Astrocyte (in vitro differentiated cells and primary cell): ENCODE measurements at regions not wholly inside any gene's neighbourhood (a gene's known extent, or its start where the extent isn't known, plus 50 kb on each side); places are given as distances from the start of the nearest gene placed in this dataset.

Experiments used
- DNase-seq: peaks from one replicate; pipeline ENCODE4 v3.0.0-alpha.2; 2010; ENCODE audit warnings: low read depth
- FAIRE-seq: peaks from 2 replicates; lab custom pipeline; 2011; peaks lifted over from hg19 to GRCh38; lab: Jason Lieb, UNC
- H2AFZ ChIP-seq: 2 replicates; pipeline ENCODE4 v1.6.0; 2012; ENCODE audit warnings: low read depth, low read length, inconsistent platforms
- H3K27ac ChIP-seq: 2 replicates; pipeline ENCODE4 v1.5.1; 2011; ENCODE audit warnings: low read depth, low read length, inconsistent platforms
- H3K27me3 ChIP-seq: 2 replicates; pipeline ENCODE4 v1.6.0; 2011; ENCODE audit warnings: low read length, inconsistent platforms; ENCODE audit not compliant: insufficient read depth
- H3K36me3 ChIP-seq: 2 replicates; pipeline ENCODE4 v1.5.1; 2011; ENCODE audit warnings: low read length, inconsistent platforms; ENCODE audit not compliant: insufficient read depth
- H3K4me1 ChIP-seq: 2 replicates; pipeline ENCODE4 v1.5.1; 2011; ENCODE audit warnings: low read length, inconsistent platforms; ENCODE audit not compliant: insufficient read depth
- H3K4me2 ChIP-seq: 2 replicates; pipeline ENCODE4 v1.6.0; 2012; ENCODE audit warnings: low read length, inconsistent platforms
- H3K4me3 ChIP-seq: 2 replicates; pipeline ENCODE4 v1.5.1; 2011; ENCODE audit warnings: low read depth, mild to moderate bottlenecking, low read length, inconsistent platforms; ENCODE audit not compliant: insufficient read depth
- H3K79me2 ChIP-seq: 2 replicates; pipeline ENCODE4 v1.6.0; 2012; ENCODE audit warnings: mild to moderate bottlenecking, low read length, inconsistent platforms; ENCODE audit not compliant: insufficient read depth
- H3K9ac ChIP-seq: 2 replicates; pipeline ENCODE4 v1.6.0; 2012; ENCODE audit warnings: mild to moderate bottlenecking, low read length, inconsistent platforms
- H3K9me3 ChIP-seq: 2 replicates; pipeline ENCODE4 v1.5.1; 2012; ENCODE audit warnings: low read depth, mild to moderate bottlenecking, low read length, inconsistent platforms; ENCODE audit not compliant: insufficient read depth
- H4K20me1 ChIP-seq: 2 replicates; pipeline ENCODE4 v1.6.0; 2012; ENCODE audit warnings: low read length, inconsistent platforms; ENCODE audit not compliant: insufficient read depth
- H3K27ac Mint-ChIP-seq: one replicate; pipeline ENCODE4 v1.8.0; 2021; ENCODE audit warnings: mild to moderate bottlenecking, mixed read lengths; ENCODE audit not compliant: unreplicated experiment
- H3K27me3 Mint-ChIP-seq: one replicate; pipeline ENCODE4 v1.8.0; 2021; ENCODE audit warnings: low read depth, mixed read lengths; ENCODE audit not compliant: unreplicated experiment
- H3K36me3 Mint-ChIP-seq: one replicate; pipeline ENCODE4 v1.8.0; 2021; ENCODE audit warnings: low read depth, mixed read lengths; ENCODE audit not compliant: unreplicated experiment
- H3K4me1 Mint-ChIP-seq: one replicate; pipeline ENCODE4 v1.8.0; 2021; ENCODE audit warnings: low read depth, mixed read lengths; ENCODE audit not compliant: unreplicated experiment
- H3K4me3 Mint-ChIP-seq: one replicate; pipeline ENCODE4 v1.8.0; 2021; ENCODE audit warnings: mild to moderate bottlenecking, moderate library complexity, mixed read lengths; ENCODE audit not compliant: unreplicated experiment
- H3K9me3 Mint-ChIP-seq: one replicate; pipeline ENCODE4 v1.8.0; 2021; ENCODE audit warnings: mild to moderate bottlenecking, mixed read lengths; ENCODE audit not compliant: unreplicated experiment
- EZH2 ChIP-seq: IDR thresholded peaks from 2 replicates; pipeline ENCODE4 v1.6.1; 2012; ENCODE audit warnings: mild to moderate bottlenecking, low read length, inconsistent platforms; ENCODE audit not compliant: insufficient read depth
- TF ChIP-seq, protein P1 (sequence below): IDR thresholded peaks from 2 replicates; pipeline ENCODE4 v1.5.1; 2011; ENCODE audit warnings: low read depth, mild to moderate bottlenecking, inconsistent platforms, low read length, moderate library complexity; ENCODE audit not compliant: insufficient read depth

DNA sequence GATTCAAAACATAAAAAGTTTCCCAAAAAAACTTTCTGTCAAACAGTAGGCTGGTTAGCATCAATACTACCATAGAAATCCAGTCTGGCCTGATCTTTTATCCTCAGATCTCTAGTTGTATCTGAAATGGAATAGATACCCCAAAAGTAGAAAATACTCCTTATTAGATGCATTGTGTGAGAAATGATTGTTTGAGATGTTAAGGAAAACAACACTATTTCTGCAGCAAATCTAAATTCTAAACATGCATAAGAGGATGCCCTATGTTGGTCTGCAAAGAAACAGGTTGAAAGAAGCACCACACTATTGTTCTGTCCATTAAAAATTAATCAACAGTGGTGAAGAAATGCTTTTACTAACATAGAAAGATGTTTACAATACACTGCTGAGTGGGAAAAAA is 121.0 kb downstream of the NPY start:
- H3K4me2 ChIP-seq, result no peak overlapping the region
- no peak overlapping the region for H3K9ac ChIP-seq
- DNase-seq, result no peak
- no peak overlapping the region for H3K27ac ChIP-seq
- TF ChIP-seq, protein P1, sequence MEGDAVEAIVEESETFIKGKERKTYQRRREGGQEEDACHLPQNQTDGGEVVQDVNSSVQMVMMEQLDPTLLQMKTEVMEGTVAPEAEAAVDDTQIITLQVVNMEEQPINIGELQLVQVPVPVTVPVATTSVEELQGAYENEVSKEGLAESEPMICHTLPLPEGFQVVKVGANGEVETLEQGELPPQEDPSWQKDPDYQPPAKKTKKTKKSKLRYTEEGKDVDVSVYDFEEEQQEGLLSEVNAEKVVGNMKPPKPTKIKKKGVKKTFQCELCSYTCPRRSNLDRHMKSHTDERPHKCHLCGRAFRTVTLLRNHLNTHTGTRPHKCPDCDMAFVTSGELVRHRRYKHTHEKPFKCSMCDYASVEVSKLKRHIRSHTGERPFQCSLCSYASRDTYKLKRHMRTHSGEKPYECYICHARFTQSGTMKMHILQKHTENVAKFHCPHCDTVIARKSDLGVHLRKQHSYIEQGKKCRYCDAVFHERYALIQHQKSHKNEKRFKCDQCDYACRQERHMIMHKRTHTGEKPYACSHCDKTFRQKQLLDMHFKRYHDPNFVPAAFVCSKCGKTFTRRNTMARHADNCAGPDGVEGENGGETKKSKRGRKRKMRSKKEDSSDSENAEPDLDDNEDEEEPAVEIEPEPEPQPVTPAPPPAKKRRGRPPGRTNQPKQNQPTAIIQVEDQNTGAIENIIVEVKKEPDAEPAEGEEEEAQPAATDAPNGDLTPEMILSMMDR, result no peak
- TF ChIP-seq EZH2, result no peak
- no peaks in the 10 kb centered on the region for H3K4me1 ChIP-seq
- H3K36me3 ChIP-seq, result no peaks in the 10 kb centered on the region
- Mint-ChIP-seq H3K27ac (no peak overlapping the region), H3K4me3 (no peak overlapping the region), H3K36me3 (no peaks in the 10 kb centered on the region), H3K27me3 (no peaks in the 10 kb centered on the region), H3K4me1 (peaks cover 5% of the 10 kb centered on the region), H3K9me3 (peaks cover 2% of the 10 kb centered on the region)
- no peak overlapping the region for H2AFZ ChIP-seq
- H3K79me2 ChIP-seq, result no peaks in the 10 kb centered on the region
- no peak overlapping the region for H3K4me3 ChIP-seq
- no peak for FAIRE-seq
- no peaks in the 10 kb centered on the region for H4K20me1 ChIP-seq
- H3K9me3 ChIP-seq, result no peaks in the 10 kb centered on the region
- no peaks in the 10 kb centered on the region for H3K27me3 ChIP-seq

DNA sequence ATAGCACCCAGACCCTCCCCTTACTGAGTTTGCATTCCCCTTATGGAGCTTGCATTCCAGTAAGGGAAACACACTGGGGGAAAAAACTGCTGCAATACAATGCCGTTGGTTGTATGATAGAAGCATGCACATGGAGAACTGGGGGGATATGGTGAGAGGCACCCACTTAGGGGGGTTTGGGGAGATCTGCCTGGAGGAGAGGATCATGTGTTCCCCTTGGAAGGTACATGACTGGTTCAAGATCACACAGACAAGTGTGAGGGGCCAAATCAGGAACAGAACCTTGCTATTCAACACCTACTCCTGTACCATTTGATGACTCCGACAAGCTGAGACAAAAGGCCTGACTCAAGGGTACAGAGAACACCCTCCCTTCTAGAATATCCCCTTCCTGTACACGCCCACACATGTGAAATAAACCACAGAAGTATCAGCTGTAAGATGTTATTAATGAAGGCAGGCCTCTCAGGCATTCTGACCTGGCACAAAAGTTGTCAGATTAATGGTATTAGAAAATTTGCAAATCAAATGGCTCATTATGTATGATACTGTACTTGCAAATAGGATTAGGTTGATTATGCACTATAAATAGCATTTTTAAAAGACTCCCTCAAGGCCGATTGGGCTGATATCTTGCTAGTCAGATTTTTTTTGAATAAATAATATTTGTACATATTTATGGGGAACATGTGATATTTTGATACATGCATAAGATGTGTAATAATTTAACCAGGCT is 122.2 kb downstream of the NPY start:
- Histone ChIP-seq H4K20me1 (no peaks in the 10 kb centered on the region), H3K79me2 (no peaks in the 10 kb centered on the region), H3K27ac (no peak overlapping the region), H3K36me3 (no peaks in the 10 kb centered on the region), H3K4me2 (no peak overlapping the region), H3K4me1 (no peaks in the 10 kb centered on the region), H2AFZ (no peak overlapping the region), H3K9ac (no peak overlapping the region), H3K27me3 (no peaks in the 10 kb centered on the region), H3K4me3 (no peak overlapping the region), H3K9me3 (no peaks in the 10 kb centered on the region)
- no peak overlapping the region for H3K27ac Mint-ChIP-seq
- DNase-seq (peak; percentile 11), FAIRE-seq (no peak)
- TF ChIP-seq, protein P1, result no peak
- no peak for TF ChIP-seq EZH2
- H3K4me1 Mint-ChIP-seq, result peaks cover 5% of the 10 kb centered on the region
- H3K36me3 Mint-ChIP-seq, result no peaks in the 10 kb centered on the region
- H3K4me3 Mint-ChIP-seq, result no peak overlapping the region
- peaks cover 2% of the 10 kb centered on the region for H3K9me3 Mint-ChIP-seq
- H3K27me3 Mint-ChIP-seq, result no peaks in the 10 kb centered on the region

DNA sequence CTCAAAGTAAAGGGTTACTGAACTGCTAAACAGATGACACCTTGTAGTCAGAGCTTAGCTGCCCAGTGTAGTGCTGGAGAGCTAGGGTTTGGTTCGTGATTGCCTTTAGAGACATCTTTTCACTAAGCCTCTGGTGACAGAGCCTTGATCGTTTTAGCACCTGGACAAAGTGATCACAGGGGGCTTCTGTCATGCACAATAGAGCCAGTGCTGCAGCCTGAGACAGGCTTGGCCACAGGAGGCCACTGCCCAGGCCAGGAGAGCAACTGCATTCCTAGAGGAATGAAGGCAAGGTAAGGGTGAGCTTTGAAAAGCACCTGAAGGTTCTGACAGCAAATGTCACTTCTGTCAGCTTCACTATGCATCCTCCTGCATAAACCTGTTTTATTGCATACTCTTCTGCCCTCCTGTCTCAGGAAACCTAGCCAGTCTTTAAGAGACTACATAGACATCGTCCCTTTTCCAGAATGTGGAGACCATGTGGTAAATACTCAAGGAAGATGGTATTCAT is 122.9 kb downstream of the NPY start:
- Histone ChIP-seq H3K9me3 (no peaks in the 10 kb centered on the region), H3K9ac (no peak overlapping the region), H3K79me2 (no peaks in the 10 kb centered on the region), H2AFZ (no peak overlapping the region), H3K4me2 (no peak overlapping the region), H3K27me3 (no peaks in the 10 kb centered on the region), H3K4me3 (no peak overlapping the region), H3K4me1 (no peaks in the 10 kb centered on the region), H4K20me1 (no peaks in the 10 kb centered on the region), H3K36me3 (no peaks in the 10 kb centered on the region), H3K27ac (no peak overlapping the region)
- Mint-ChIP-seq H3K4me3 (no peak overlapping the region), H3K9me3 (peaks cover 2% of the 10 kb centered on the region), H3K27me3 (no peaks in the 10 kb centered on the region), H3K36me3 (no peaks in the 10 kb centered on the region), H3K27ac (no peak overlapping the region), H3K4me1 (peaks cover 5% of the 10 kb centered on the region)
- TF ChIP-seq, protein P1, result no peak
- TF ChIP-seq EZH2, result no peak
- FAIRE-seq (no peak), DNase-seq (no peak)
